H1 (cell line): ENCODE measurements at regions not wholly inside any gene's neighbourhood (a gene's known extent, or its start where the extent isn't known, plus 50 kb on each side); places are given as distances from the start of the nearest gene placed in this dataset.
A peak's percentile ranks its signal among the peaks of the same experiment; 100 is the strongest.

ENCODE experiments used
- CTCF ChIA-PET: fragments of 300-600 bp; sonication (Branson Sonifier 250); formaldehyde crosslinking; loops from one replicate; lab custom pipeline; 2021; ENCODE audit not compliant: partially characterized antibody; lab: Charles Lee
- POLR2A ChIA-PET: fragments of 300-600 bp; sonication (Branson Sonifier 250); formaldehyde crosslinking; loops from one replicate; lab custom pipeline; 2021; ENCODE audit warnings: inconsistent platforms; ENCODE audit not compliant: partially characterized antibody; lab: Charles Lee
- DNase-seq, 2 experiments: peaks; one replicate each; pipeline versions ENCODE4 v3.0.0 to v3.0.0-alpha.2; 2010 to 2022; ENCODE audit warnings: low spot score in 2 of 2, low read depth in 1 of 2, mixed read lengths in 1 of 2
- FAIRE-seq: peaks from 2 replicates; lab custom pipeline; 2011; peaks lifted over from hg19 to GRCh38; lab: Jason Lieb, UNC
- H2AFZ ChIP-seq: 2 replicates; pipeline ENCODE4 v1.8.1; 2012; ENCODE audit warnings: low read length, inconsistent platforms
- H2AK5ac ChIP-seq: 2 replicates; pipeline ENCODE4 v1.6.1; 2013; ENCODE audit warnings: low read depth, low read length
- H2BK120ac ChIP-seq: replicated peaks from 2 replicates; pipeline ENCODE3; 2013; ENCODE audit warnings: low read depth, low read length, inconsistent platforms
- H2BK12ac ChIP-seq: 2 replicates; pipeline ENCODE4 v1.6.1; 2013; ENCODE audit warnings: low read depth, low read length
- H2BK15ac ChIP-seq: 2 replicates; pipeline ENCODE4 v1.6.1; 2013; ENCODE audit warnings: low read length
- H2BK20ac ChIP-seq: 2 replicates; pipeline ENCODE4 v1.6.1; 2013; ENCODE audit warnings: low read length
- H2BK5ac ChIP-seq: 2 replicates; pipeline ENCODE4 v1.6.1; 2013; ENCODE audit warnings: low read depth, low read length
- H3K14ac ChIP-seq: 2 replicates; pipeline ENCODE4 v1.6.1; 2013; ENCODE audit warnings: inconsistent platforms; ENCODE audit not compliant: insufficient read length
- H3K18ac ChIP-seq: 2 replicates; pipeline ENCODE4 v1.6.1; 2013; ENCODE audit warnings: low read length; ENCODE audit errors: extremely low read depth
- H3K23ac ChIP-seq: 2 replicates; pipeline ENCODE4 v1.6.1; 2013; ENCODE audit warnings: inconsistent platforms; ENCODE audit not compliant: insufficient read length
- H3K23me2 ChIP-seq: 2 replicates; pipeline ENCODE4 v1.6.1; 2013; ENCODE audit warnings: low read depth, low read length
- H3K27ac ChIP-seq: 2 replicates; pipeline ENCODE4 v1.6.1; 2011; ENCODE audit warnings: low read depth, low read length, inconsistent platforms
- H3K27me3 ChIP-seq, 4 experiments: replicated peaks in 1 of 4; 1 replicate in 1 of 4; 2 replicates in 3 of 4; pipeline versions ENCODE4 v1.6.1 to v1.8.1; 2011 to 2013; ENCODE audit warnings: low read length in 3 of 4, mild to moderate bottlenecking in 3 of 4, inconsistent platforms in 2 of 4, mixed read lengths in 2 of 4, moderate library complexity in 1 of 4; ENCODE audit not compliant: control insufficient read depth in 3 of 4, insufficient read depth in 3 of 4; ENCODE audit errors: extremely low read depth in 1 of 4
- H3K36me3 ChIP-seq, 4 experiments: 2 replicates each; pipeline versions ENCODE4 v1.6.1 to v1.8.1; 2011 to 2013; ENCODE audit warnings: mild to moderate bottlenecking in 4 of 4, low read length in 3 of 4, moderate library complexity in 2 of 4, control low read depth in 1 of 4, inconsistent platforms in 1 of 4; ENCODE audit not compliant: insufficient read depth in 4 of 4, control insufficient read depth in 2 of 4
- H3K4ac ChIP-seq: replicated peaks from 2 replicates; pipeline ENCODE3; 2013; ENCODE audit warnings: low read length, low read depth, mixed read lengths, inconsistent platforms; ENCODE audit not compliant: insufficient read length
- H3K4me1 ChIP-seq, 4 experiments: replicated peaks in 1 of 4; 1 replicate in 1 of 4; 2 replicates in 3 of 4; pipeline versions ENCODE4 v1.6.1 to v1.8.1; 2011 to 2013; ENCODE audit warnings: low read length in 3 of 4, inconsistent platforms in 2 of 4, mixed read lengths in 1 of 4; ENCODE audit not compliant: insufficient read depth in 4 of 4, control insufficient read depth in 3 of 4
- H3K4me2 ChIP-seq, 2 experiments: 2 replicates each; pipeline versions ENCODE4 v1.6.1 to v1.8.1; 2011 to 2013; ENCODE audit warnings: low read depth in 2 of 2, low read length in 2 of 2, control low read depth in 1 of 2, inconsistent platforms in 1 of 2, mild to moderate bottlenecking in 1 of 2; ENCODE audit not compliant: insufficient read depth in 1 of 2
- H3K4me3 ChIP-seq, 4 experiments: fragments of 200-600, 300-600 bp in 1 of 4; sonication (generic), shearing (Covaris generic), sonication (Bioruptor Twin) in 1 of 4; 2 replicates each; pipeline versions ENCODE4 v1.5.1 to v1.8.1; 2011 to 2016; ENCODE audit warnings: low read length in 4 of 4, low read depth in 3 of 4, control low read depth in 2 of 4, inconsistent platforms in 2 of 4, mild to moderate bottlenecking in 2 of 4, mixed read lengths in 1 of 4, moderate library complexity in 1 of 4; ENCODE audit not compliant: insufficient read depth in 2 of 4; ENCODE audit errors: extremely low read depth in 1 of 4
- H3K56ac ChIP-seq: replicated peaks from 2 replicates; pipeline ENCODE3; 2013; ENCODE audit warnings: low read depth, mild to moderate bottlenecking, mixed read lengths, low read length, inconsistent platforms; ENCODE audit not compliant: insufficient read length
- H3K79me1 ChIP-seq: 2 replicates; pipeline ENCODE4 v1.6.1; 2013; ENCODE audit warnings: low read depth, low read length, control low read depth
- H3K79me2 ChIP-seq, 2 experiments: 2 replicates each; pipeline versions ENCODE4 v1.6.1 to v1.8.1; 2012 to 2013; ENCODE audit warnings: low read length in 2 of 2, mild to moderate bottlenecking in 2 of 2, inconsistent platforms in 1 of 2; ENCODE audit not compliant: insufficient read depth in 2 of 2, control insufficient read depth in 1 of 2
- H3K9ac ChIP-seq, 4 experiments: replicated peaks in 1 of 4; 1 replicate in 1 of 4; 2 replicates in 3 of 4; pipeline versions ENCODE4 v1.6.1 to v1.8.1; 2011 to 2013; ENCODE audit warnings: low read depth in 3 of 4, low read length in 3 of 4, control low read depth in 2 of 4, mild to moderate bottlenecking in 2 of 4, moderate library complexity in 2 of 4, inconsistent platforms in 1 of 4; ENCODE audit errors: extremely low read depth in 1 of 4
- H3K9me3 ChIP-seq, 2 experiments: 2 replicates each; pipeline versions ENCODE4 v1.6.1 to v1.8.1; 2012 to 2013; ENCODE audit warnings: mild to moderate bottlenecking in 2 of 2, moderate library complexity in 2 of 2, control low read depth in 1 of 2, inconsistent platforms in 1 of 2, low read depth in 1 of 2, low read length in 1 of 2, mixed read lengths in 1 of 2; ENCODE audit not compliant: insufficient read depth in 2 of 2
- H4K20me1 ChIP-seq, 2 experiments: replicated peaks in 1 of 2; 2 replicates each; pipeline versions ENCODE3 to v1.8.1; 2011 to 2013; ENCODE audit warnings: inconsistent platforms in 2 of 2, low read length in 2 of 2, mild to moderate bottlenecking in 1 of 2; ENCODE audit not compliant: insufficient read depth in 2 of 2, control insufficient read depth in 1 of 2
- H4K5ac ChIP-seq: 2 replicates; pipeline ENCODE4 v1.6.1; 2013; ENCODE audit warnings: low read length, low read depth, mixed read lengths, inconsistent platforms; ENCODE audit not compliant: insufficient read length
- H4K8ac ChIP-seq: 2 replicates; pipeline ENCODE4 v1.8.0; 2013; ENCODE audit warnings: mild to moderate bottlenecking, moderate library complexity, low read length, inconsistent platforms; ENCODE audit not compliant: insufficient read depth; ENCODE audit errors: extremely low read depth
- H4K91ac ChIP-seq: replicated peaks from 2 replicates; pipeline ENCODE3; 2013; ENCODE audit warnings: low read length, mixed read lengths, inconsistent platforms; ENCODE audit not compliant: insufficient read length
- ATF3 ChIP-seq: IDR thresholded peaks from 2 replicates; pipeline ENCODE4 v1.6.1; 2011; ENCODE audit warnings: low read depth, mild to moderate bottlenecking, low read length; ENCODE audit not compliant: insufficient read depth
- BCL11A ChIP-seq, 2 experiments: IDR thresholded peaks; one replicate each; pipeline ENCODE4 v1.6.1; 2011; ENCODE audit warnings: low read depth in 2 of 2, low read length in 2 of 2, mild to moderate bottlenecking in 2 of 2
- CBX8 ChIP-seq: fragments of 300-800, 300-1000 bp; sonication (generic); IDR thresholded peaks from 2 replicates; pipeline ENCODE4 v1.7.1; 2016; ENCODE audit warnings: low read depth, low read length, borderline replicate concordance
- CREB1 ChIP-seq: IDR thresholded peaks from 2 replicates; pipeline ENCODE4 v1.6.1; 2012; ENCODE audit warnings: inconsistent platforms
- EGR1 ChIP-seq: IDR thresholded peaks from 2 replicates; pipeline ENCODE4 v1.6.1; 2011; ENCODE audit warnings: low read depth, low read length, borderline replicate concordance
- HDAC6 ChIP-seq: IDR thresholded peaks from one replicate; pipeline ENCODE4 v1.7.1; 2012; ENCODE audit warnings: low read depth, mild to moderate bottlenecking, inconsistent platforms, low read length, moderate library complexity
- KDM1A ChIP-seq: fragments of 200-600, 300-600 bp; sonication (generic); IDR thresholded peaks from 2 replicates; pipeline ENCODE4 v1.7.1; 2016; ENCODE audit warnings: mild to moderate bottlenecking, low read length, borderline replicate concordance
- MAFK ChIP-seq: IDR thresholded peaks from 2 replicates; pipeline ENCODE4 v1.6.1; 2012; ENCODE audit warnings: low read depth, mild to moderate bottlenecking, improper control_type of control experiment, low read length
- RFX5 ChIP-seq: IDR thresholded peaks from 2 replicates; pipeline ENCODE4 v1.6.1; 2011; ENCODE audit warnings: low read depth, low read length, improper control_type of control experiment, borderline replicate concordance
- SAP30 ChIP-seq: fragments of 300-600 bp; sonication (generic); IDR thresholded peaks from 2 replicates; pipeline ENCODE4 v1.7.1; 2012; ENCODE audit warnings: low read length, moderate library complexity, mild to moderate bottlenecking, inconsistent platforms; ENCODE audit not compliant: insufficient read depth, insufficient replicate concordance
- SP1 ChIP-seq: IDR thresholded peaks from 2 replicates; pipeline ENCODE4 v1.6.1; 2011; ENCODE audit warnings: low read depth, low read length
- SRF ChIP-seq: IDR thresholded peaks from 2 replicates; pipeline ENCODE4 v1.6.1; 2011; ENCODE audit warnings: mild to moderate bottlenecking, low read depth, low read length, moderate library complexity
- ZNF274 ChIP-seq: IDR thresholded peaks from 2 replicates; pipeline ENCODE4 v1.7.0; 2012; ENCODE audit warnings: low read length, borderline replicate concordance; ENCODE audit errors: extremely low read depth
- WGBS, 2 experiments: shearing (Covaris generic) in 1 of 2; methylation state at CpG; one replicate each; pipeline versions ENCODE4 v1.1.6 to v1.1.7; 2013 to 2015; ENCODE audit warnings: low lambda C conversion rate in 2 of 2, mixed read lengths in 2 of 2, inconsistent platforms in 1 of 2, low coverage in 1 of 2, missing lambda C conversion rate in 1 of 2; ENCODE audit not compliant: insufficient replicate concordance in 2 of 2, insufficient coverage in 1 of 2, insufficient read length in 1 of 2; ENCODE audit errors: extremely low coverage in 1 of 2, missing lambda C conversion rate in 1 of 2; 5-methylcytosine and 5-hydroxymethylcytosine counted together

GRCh38 chr1:30609336-30609998 lies 113.9 kb downstream of the MATN1 start:
- no peak overlapping the region for H4K5ac ChIP-seq
- H3K4me2 ChIP-seq: no peak overlapping the region
- H2BK15ac ChIP-seq: no peak overlapping the region
- no peaks in the 10 kb centered on the region for H3K36me3 ChIP-seq
- peak in 1 of 2 experiments; percentile 33 for DNase-seq
- WGBS, 2 experiments: 83% methylated on average over 7 of the region's 9 CpGs; no CpG with 5 or more reads in 1 of the 2 experiments
- H3K9me3 ChIP-seq: no peaks in the 10 kb centered on the region
- no peak overlapping the region for H3K23ac ChIP-seq
- no peak overlapping the region for H4K8ac ChIP-seq
- no peak overlapping the region for H3K56ac ChIP-seq
- no peak overlapping the region for H2BK5ac ChIP-seq
- no peak overlapping the region for H3K9ac ChIP-seq
- no peak for TF ChIP-seq BCL11A (IDR thresholded peaks at IDR 0.05; ENCODE audit: low read depth in 2 of 2, low read length in 2 of 2)
- TF ChIP-seq SAP30: no peak
- no peak for TF ChIP-seq EGR1
- no peak for TF ChIP-seq RFX5
- TF ChIP-seq SP1: no peak
- no peak for TF ChIP-seq ATF3
- no peak for TF ChIP-seq KDM1A
- no peak for TF ChIP-seq HDAC6
- TF ChIP-seq CBX8: no peak
- TF ChIP-seq MAFK: no peak
- no peak for TF ChIP-seq ZNF274
- TF ChIP-seq CREB1: no peak
- no peak for TF ChIP-seq SRF
- H3K23me2 ChIP-seq: no peaks in the 10 kb centered on the region
- H4K20me1 ChIP-seq: no peaks in the 10 kb centered on the region
- ChIA-PET POLR2A (interaction anchor here (0.6 kb wide), 1 partner anchor 584 kb away, joined by 3 read pairs; no protein-coding TSS in a partner anchor), CTCF (interaction anchor here (0.7 to 1.3 kb wide), 2 partner anchors 14 to 75 kb away, joined by 5 read pairs; no protein-coding TSS in a partner anchor)
- no peak for FAIRE-seq
- no peak overlapping the region for H2AFZ ChIP-seq
- no peaks in the 10 kb centered on the region for H3K79me1 ChIP-seq
- H3K18ac ChIP-seq: no peak overlapping the region
- H2AK5ac ChIP-seq: no peak overlapping the region
- no peaks in the 10 kb centered on the region; a peak in 1 of 7 replicates for H3K4me1 ChIP-seq
- H3K4me3 ChIP-seq: no peak overlapping the region
- H2BK20ac ChIP-seq: no peak overlapping the region
- H3K4ac ChIP-seq: no peak overlapping the region
- no peak overlapping the region for H3K27ac ChIP-seq
- no peak overlapping the region for H3K14ac ChIP-seq
- no peak overlapping the region for H4K91ac ChIP-seq
- H3K27me3 ChIP-seq: no peaks in the 10 kb centered on the region
- no peak overlapping the region for H2BK120ac ChIP-seq
- H3K79me2 ChIP-seq: no peaks in the 10 kb centered on the region
- no peak overlapping the region for H2BK12ac ChIP-seq
